ENCODE measurements at regions not wholly inside any gene's neighbourhood (a gene's known extent, or its start where the extent isn't known, plus 50 kb on each side); places are given as distances from the start of the nearest gene placed in this dataset.

DNA sequence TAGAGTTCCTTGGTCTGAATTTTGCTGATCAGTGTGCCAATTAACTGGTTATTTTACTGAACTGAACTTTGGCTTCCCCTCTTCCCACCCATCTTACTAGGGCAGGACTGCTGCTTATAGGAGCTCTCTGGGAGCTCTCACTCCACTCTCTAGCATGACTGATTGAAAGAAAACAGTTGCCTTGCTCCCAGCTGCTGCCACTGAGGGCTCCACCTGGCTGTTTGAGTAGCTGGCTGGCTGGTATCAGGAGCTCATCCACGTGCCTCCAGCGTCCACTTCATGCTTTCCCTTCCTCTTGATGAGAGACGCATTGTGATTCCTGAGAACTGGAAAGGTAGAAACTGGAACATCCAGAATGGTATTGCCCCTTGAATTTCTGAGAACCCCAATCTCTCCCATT, 73.0 kb upstream of the KLHL13 start:
- H3K79me1 ChIP-seq (ENCODE audit: low read depth in 1 of 2, low read length in 2 of 2): no peaks in the 10 kb centered on the region
- ChIA-PET CTCF (no interaction called here), POLR2A (ENCODE audit: unreplicated experiment) (no interaction called here)
- no peaks in the 10 kb centered on the region for H3K9me1 ChIP-seq (ENCODE audit: insufficient read depth, low read length)
- no peak overlapping the region for H2BK20ac ChIP-seq (ENCODE audit: low read depth, low read length)
- H3K36me3 ChIP-seq (ENCODE audit: control insufficient read depth, insufficient read depth, low read length): no peaks in the 10 kb centered on the region
- no peak overlapping the region for H4K5ac ChIP-seq (ENCODE audit: low read depth, low read length)
- dilution Hi-C loops (cut with HindIII; ENCODE audit: low sequenced_read_pairs, unreplicated experiment): no loop called here
- no peak overlapping the region for H3K4me2 ChIP-seq (ENCODE audit: low read depth, low read length)
- intact Hi-C loops (cut with micrococcal nuclease): no loop called here
- no peak overlapping the region for H4K91ac ChIP-seq (ENCODE audit: insufficient read depth, low read depth, low read length)
- H3K18ac ChIP-seq (ENCODE audit: low read depth, low read length): no peak overlapping the region
- no peak overlapping the region for H3K56ac ChIP-seq (ENCODE audit: extremely low read depth, insufficient read depth, low read length)
- H3K4me1 ChIP-seq (ENCODE audit: control insufficient read depth, insufficient read depth, low read length): no peaks in the 10 kb centered on the region
- in situ Hi-C loops (cut with MboI; ENCODE audit: low sequenced_read_pairs): no loop called here
- no peak overlapping the region for H3K9ac ChIP-seq (ENCODE audit: low read depth, low read length)
- DNase-seq (no peak), ATAC-seq (ENCODE audit: low read depth) (no peak)
- no peak overlapping the region for H2BK120ac ChIP-seq (ENCODE audit: low read depth, low read length)
- BruUV-seq (replicated peaks): no TSS peak
- no peak overlapping the region for H4K8ac ChIP-seq (ENCODE audit: low read depth in 2 of 2, low read length in 2 of 2)
- H3K14ac ChIP-seq (replicated peaks; ENCODE audit: low read depth, low read length): no peak overlapping the region
- no peaks in the 10 kb centered on the region for H4K20me1 ChIP-seq (ENCODE audit: insufficient read depth, low read length)
- 13% methylated on average over 2 of the region's 3 CpGs; no CpG with 5 or more reads in 1 of the 2 experiments for WGBS, 2 experiments (ENCODE audit: extremely low coverage in 2 of 2, insufficient read length in 1 of 2)
- H2AFZ ChIP-seq (replicated peaks; ENCODE audit: low read length, poor library complexity): no peak overlapping the region
- H2AK5ac ChIP-seq (ENCODE audit: low read depth, low read length): no peak overlapping the region
- H3K27me3 ChIP-seq (ENCODE audit: control insufficient read depth, insufficient read depth, low read length): no peaks in the 10 kb centered on the region
- no peak overlapping the region for H3K27ac ChIP-seq (ENCODE audit: insufficient read depth, low read length)
- no peak overlapping the region for H2BK15ac ChIP-seq (ENCODE audit: low read depth, low read length)
- no peak overlapping the region for H3K4ac ChIP-seq (ENCODE audit: low read depth, low read length)
- no peaks in the 10 kb centered on the region for H3K9me3 ChIP-seq (ENCODE audit: control insufficient read depth, insufficient read depth, low read length)
- H2AK9ac ChIP-seq (replicated peaks; ENCODE audit: low read depth, low read length, poor library complexity): no peak overlapping the region
- H2BK5ac ChIP-seq (ENCODE audit: low read depth, low read length, poor library complexity, severe bottlenecking): no peak overlapping the region
- TF ChIP-seq MAFK (IDR thresholded peaks at IDR 0.05; ENCODE audit: low read depth, low read length) (no peak), CHD1 (IDR thresholded peaks at IDR 0.05; ENCODE audit: low read depth, low read length) (no peak), NFE2L2 (IDR thresholded peaks at IDR 0.05; ENCODE audit: low read depth, low read length) (no peak)
- TF ChIP-seq, protein P1, sequence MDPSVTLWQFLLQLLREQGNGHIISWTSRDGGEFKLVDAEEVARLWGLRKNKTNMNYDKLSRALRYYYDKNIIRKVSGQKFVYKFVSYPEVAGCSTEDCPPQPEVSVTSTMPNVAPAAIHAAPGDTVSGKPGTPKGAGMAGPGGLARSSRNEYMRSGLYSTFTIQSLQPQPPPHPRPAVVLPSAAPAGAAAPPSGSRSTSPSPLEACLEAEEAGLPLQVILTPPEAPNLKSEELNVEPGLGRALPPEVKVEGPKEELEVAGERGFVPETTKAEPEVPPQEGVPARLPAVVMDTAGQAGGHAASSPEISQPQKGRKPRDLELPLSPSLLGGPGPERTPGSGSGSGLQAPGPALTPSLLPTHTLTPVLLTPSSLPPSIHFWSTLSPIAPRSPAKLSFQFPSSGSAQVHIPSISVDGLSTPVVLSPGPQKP (IDR thresholded peaks at IDR 0.05; ENCODE audit: borderline replicate concordance, low read depth, low read length): no peak
- H3K4me3 ChIP-seq (ENCODE audit: insufficient read depth, low read depth, low read length): no peak overlapping the region
- H3K23ac ChIP-seq (ENCODE audit: low read depth, low read length): no peak overlapping the region

Data from IMR-90 (cell line).